ENCODE measurements at regions not wholly inside any gene's neighbourhood (a gene's known extent, or its start where the extent isn't known, plus 50 kb on each side); places are given as distances from the start of the nearest gene placed in this dataset.

DNA sequence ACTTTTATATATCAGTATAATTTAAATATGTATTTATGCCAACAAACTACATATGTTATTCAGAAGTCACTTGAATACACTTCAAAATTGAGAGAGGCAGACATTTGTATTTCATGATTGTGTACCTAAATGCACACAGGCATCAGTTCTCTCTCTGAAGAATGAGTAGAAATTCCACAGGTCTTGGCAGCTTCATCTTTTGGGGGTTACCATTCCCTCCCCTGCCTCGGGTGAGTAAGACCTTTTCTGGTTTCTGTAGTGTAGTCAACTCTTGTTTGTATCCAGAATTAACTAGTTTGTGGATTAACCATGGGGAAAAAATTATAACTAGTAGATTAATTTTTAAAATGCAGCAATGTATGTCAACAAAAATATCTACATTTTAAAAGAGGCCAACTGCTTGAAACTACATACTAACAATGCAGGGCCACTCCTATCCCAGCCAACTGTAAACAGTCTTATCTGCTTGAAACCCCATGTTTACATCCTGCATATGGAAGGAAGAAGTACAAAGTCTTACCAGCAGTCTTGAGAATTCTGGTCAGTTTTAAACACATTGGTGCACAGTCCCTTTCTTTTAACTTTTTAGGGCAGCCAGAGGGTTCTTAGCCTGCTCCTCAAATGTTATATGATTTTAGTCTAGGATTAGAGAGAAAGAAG lies 339.6 kb upstream of the KIF2A start:
- TF ChIP-seq POLR2A (IDR thresholded peaks at IDR 0.05; ENCODE audit: extremely low read depth, insufficient read length) (no peak), MYC (IDR thresholded peaks at IDR 0.05; ENCODE audit: low read depth, low read length) (no peak)
- TF ChIP-seq, protein P1, sequence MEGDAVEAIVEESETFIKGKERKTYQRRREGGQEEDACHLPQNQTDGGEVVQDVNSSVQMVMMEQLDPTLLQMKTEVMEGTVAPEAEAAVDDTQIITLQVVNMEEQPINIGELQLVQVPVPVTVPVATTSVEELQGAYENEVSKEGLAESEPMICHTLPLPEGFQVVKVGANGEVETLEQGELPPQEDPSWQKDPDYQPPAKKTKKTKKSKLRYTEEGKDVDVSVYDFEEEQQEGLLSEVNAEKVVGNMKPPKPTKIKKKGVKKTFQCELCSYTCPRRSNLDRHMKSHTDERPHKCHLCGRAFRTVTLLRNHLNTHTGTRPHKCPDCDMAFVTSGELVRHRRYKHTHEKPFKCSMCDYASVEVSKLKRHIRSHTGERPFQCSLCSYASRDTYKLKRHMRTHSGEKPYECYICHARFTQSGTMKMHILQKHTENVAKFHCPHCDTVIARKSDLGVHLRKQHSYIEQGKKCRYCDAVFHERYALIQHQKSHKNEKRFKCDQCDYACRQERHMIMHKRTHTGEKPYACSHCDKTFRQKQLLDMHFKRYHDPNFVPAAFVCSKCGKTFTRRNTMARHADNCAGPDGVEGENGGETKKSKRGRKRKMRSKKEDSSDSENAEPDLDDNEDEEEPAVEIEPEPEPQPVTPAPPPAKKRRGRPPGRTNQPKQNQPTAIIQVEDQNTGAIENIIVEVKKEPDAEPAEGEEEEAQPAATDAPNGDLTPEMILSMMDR (IDR thresholded peaks at IDR 0.05; ENCODE audit: low read depth, low read length) = no peak
- TF ChIP-seq, protein P2, sequence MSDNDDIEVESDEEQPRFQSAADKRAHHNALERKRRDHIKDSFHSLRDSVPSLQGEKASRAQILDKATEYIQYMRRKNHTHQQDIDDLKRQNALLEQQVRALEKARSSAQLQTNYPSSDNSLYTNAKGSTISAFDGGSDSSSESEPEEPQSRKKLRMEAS (IDR thresholded peaks at IDR 0.05; ENCODE audit: low read depth, low read length) = no peak
- DNase-seq (ENCODE audit: low read depth) = no peak
- no peak overlapping the region for H3K4me3 ChIP-seq (ENCODE audit: low read depth, low read length)

DNA sequence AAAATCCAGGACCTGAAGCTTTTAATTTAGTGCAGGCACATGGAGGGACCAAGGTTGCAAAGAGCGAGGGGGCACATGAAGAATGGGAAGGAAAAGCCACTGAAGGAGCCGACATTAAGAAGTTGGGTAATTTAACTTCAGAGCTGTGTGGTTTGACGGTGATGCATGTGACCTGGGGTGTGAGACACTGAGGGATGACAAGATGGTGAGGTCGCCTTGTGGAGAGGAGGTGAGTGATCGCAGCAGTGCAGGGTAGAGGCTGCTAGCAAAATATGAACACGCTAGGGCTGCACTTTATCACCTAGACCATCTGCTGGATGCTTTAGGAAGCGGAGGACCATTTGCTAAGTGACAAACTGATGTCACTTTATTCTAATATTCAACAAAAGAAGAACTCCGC lies 339.0 kb upstream of the KIF2A start:
- no peak for DNase-seq (ENCODE audit: low read depth)
- TF ChIP-seq MYC (IDR thresholded peaks at IDR 0.05; ENCODE audit: low read depth, low read length) (no peak), POLR2A (IDR thresholded peaks at IDR 0.05; ENCODE audit: extremely low read depth, insufficient read length) (no peak)
- TF ChIP-seq, protein P1 (IDR thresholded peaks at IDR 0.05; ENCODE audit: low read depth, low read length) = no peak
- TF ChIP-seq, protein P2 (IDR thresholded peaks at IDR 0.05; ENCODE audit: low read depth, low read length) = no peak
- no peak overlapping the region for H3K4me3 ChIP-seq (ENCODE audit: low read depth, low read length)

DNA sequence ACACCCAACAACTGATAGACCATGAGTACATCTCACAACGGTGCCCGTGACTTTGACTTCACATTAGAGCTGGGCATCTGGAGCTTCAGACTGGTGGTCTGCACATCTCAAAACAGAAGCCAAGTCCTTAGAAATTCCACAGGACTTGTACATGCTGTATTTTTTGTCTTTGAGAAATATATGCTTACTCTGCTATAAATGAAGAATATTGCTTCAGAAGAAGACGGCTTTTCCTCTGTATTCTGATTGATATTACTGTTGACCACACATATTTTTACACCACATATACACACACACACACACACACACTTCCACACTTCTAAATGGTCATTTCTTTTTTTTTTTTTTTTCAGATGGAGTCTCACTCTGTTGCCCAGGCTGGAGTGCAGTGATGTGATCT lies 338.3 kb upstream of the KIF2A start:
- TF ChIP-seq, protein P1 (IDR thresholded peaks at IDR 0.05; ENCODE audit: low read depth, low read length) = no peak
- TF ChIP-seq MYC (IDR thresholded peaks at IDR 0.05; ENCODE audit: low read depth, low read length) = no peak
- TF ChIP-seq, protein P2 (IDR thresholded peaks at IDR 0.05; ENCODE audit: low read depth, low read length) = no peak
- TF ChIP-seq POLR2A (IDR thresholded peaks at IDR 0.05; ENCODE audit: extremely low read depth, insufficient read length) = no peak
- no peak for DNase-seq (ENCODE audit: low read depth)

DNA sequence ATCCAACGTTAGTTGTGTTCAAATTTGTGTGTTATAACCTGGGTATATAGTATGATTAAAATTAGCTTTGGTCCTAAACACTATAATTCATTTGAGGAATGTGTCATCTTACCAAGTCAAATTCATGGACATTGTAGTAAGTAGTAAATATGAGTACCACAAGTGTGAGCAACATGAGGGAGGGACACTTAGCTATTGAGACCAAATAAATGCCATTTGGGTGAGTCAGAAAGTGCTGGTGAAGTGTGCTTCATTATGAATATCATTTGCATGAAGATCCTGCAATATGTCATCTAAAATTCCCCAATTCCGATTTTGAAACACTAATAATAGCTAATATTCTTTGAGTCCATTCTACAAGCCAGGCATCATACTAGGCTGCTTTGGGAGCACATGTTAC lies 336.7 kb upstream of the KIF2A start:
- DNase-seq (ENCODE audit: low read depth) = no peak
- TF ChIP-seq MYC (IDR thresholded peaks at IDR 0.05; ENCODE audit: low read depth, low read length) (no peak), POLR2A (IDR thresholded peaks at IDR 0.05; ENCODE audit: extremely low read depth, insufficient read length) (no peak)
- TF ChIP-seq, protein P1 (IDR thresholded peaks at IDR 0.05; ENCODE audit: low read depth, low read length) = no peak
- no peak overlapping the region for H3K4me3 ChIP-seq (ENCODE audit: low read depth, low read length)

More for the DNA sequence above, 338.3 kb upstream of the KIF2A start:
- no peak overlapping the region for H3K4me3 ChIP-seq (ENCODE audit: low read depth, low read length)

DNA sequence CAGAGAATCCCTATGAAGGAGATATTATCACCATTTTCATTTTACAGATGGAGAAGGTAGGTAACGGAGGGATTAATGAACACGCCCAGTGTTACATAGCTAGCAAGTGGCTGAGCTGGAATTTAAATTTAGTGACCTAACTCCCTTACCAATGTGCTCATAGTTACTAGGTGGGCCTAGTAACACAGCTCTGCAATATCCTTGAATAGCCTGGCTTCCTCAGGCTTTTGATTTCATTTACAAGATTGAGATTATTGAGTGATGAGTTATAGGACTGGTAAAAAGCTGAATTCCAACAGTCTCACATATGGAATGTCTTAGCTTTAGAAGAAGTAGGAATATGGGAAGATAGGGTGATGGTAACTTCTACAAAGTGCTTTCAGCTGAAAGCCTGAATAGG lies 336.3 kb upstream of the KIF2A start:
- no peak overlapping the region for H3K4me3 ChIP-seq (ENCODE audit: low read depth, low read length)
- TF ChIP-seq, protein P2 (IDR thresholded peaks at IDR 0.05; ENCODE audit: low read depth, low read length) = no peak
- TF ChIP-seq MYC (IDR thresholded peaks at IDR 0.05; ENCODE audit: low read depth, low read length) (no peak), POLR2A (IDR thresholded peaks at IDR 0.05; ENCODE audit: extremely low read depth, insufficient read length) (no peak)
- TF ChIP-seq, protein P1 (IDR thresholded peaks at IDR 0.05; ENCODE audit: low read depth, low read length) = no peak
- DNase-seq (ENCODE audit: low read depth) = no peak

Data from NB4 (cell line).